Ovary (tissue), 3 donors: ENCODE measurements at regions not wholly inside any gene's neighbourhood (a gene's known extent, or its start where the extent isn't known, plus 50 kb on each side); places are given as distances from the start of the nearest gene placed in this dataset.

Source experiments
- EP300 ChIP-seq: sonication (generic); formaldehyde crosslinking; IDR thresholded peaks from one replicate; pipeline ENCODE4 v1.6.1; 2017; ENCODE audit warnings: antibody characterized with exemption
- POLR2A ChIP-seq: fragments of 450-650 bp; IDR thresholded peaks from one replicate; pipeline ENCODE4 v1.6.1; 2017; ENCODE audit warnings: antibody characterized with exemption, mild to moderate bottlenecking, moderate library complexity
- TF ChIP-seq, protein P1 (sequence below), 3 donors: fragments of 450-650 bp in 2 of 3; fragments of 200-600 bp in 1 of 3; IDR thresholded peaks; one replicate each; pipeline versions ENCODE4 v1.5.1 to v1.8.0; 2016 to 2022; ENCODE audit warnings: antibody characterized with exemption in 3 of 3, mild to moderate bottlenecking in 1 of 3
- donor health status: DM: no; HTN: no; CAD: no.

DNA sequence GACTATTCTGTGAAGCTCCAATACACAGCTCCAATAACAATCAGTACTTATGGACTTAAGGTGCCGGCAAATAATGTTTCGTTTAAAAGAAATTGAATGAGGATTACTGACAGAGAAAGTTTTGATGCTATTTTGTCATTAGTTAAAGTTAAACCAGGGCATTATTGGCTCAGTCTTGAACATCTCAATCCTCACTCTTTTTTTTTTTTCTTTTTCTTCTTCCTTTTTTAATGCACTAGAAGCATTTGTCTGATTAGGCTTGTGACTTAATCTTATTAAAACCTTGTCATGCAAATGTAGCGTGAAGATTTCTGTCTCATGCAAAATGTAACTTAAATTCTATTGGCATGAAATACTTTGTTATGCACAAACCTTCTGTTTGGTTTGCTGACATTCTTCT is 346.8 kb upstream of the ADGRL2 start:
- TF ChIP-seq POLR2A (no peak), EP300 (no peak)
- TF ChIP-seq, protein P1, sequence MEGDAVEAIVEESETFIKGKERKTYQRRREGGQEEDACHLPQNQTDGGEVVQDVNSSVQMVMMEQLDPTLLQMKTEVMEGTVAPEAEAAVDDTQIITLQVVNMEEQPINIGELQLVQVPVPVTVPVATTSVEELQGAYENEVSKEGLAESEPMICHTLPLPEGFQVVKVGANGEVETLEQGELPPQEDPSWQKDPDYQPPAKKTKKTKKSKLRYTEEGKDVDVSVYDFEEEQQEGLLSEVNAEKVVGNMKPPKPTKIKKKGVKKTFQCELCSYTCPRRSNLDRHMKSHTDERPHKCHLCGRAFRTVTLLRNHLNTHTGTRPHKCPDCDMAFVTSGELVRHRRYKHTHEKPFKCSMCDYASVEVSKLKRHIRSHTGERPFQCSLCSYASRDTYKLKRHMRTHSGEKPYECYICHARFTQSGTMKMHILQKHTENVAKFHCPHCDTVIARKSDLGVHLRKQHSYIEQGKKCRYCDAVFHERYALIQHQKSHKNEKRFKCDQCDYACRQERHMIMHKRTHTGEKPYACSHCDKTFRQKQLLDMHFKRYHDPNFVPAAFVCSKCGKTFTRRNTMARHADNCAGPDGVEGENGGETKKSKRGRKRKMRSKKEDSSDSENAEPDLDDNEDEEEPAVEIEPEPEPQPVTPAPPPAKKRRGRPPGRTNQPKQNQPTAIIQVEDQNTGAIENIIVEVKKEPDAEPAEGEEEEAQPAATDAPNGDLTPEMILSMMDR (IDR thresholded peaks at IDR 0.05): no peak
